Ovary (tissue), 3 donors: ENCODE measurements at regions not wholly inside any gene's neighbourhood (a gene's known extent, or its start where the extent isn't known, plus 50 kb on each side); places are given as distances from the start of the nearest gene placed in this dataset.

Experiments
- CTCF ChIP-seq, 3 donors: fragments of 450-650 bp in 2 of 3; fragments of 200-600 bp in 1 of 3; IDR thresholded peaks; one replicate each; pipeline versions ENCODE4 v1.5.1 to v1.8.0; 2016 to 2022; ENCODE audit warnings: antibody characterized with exemption in 3 of 3, mild to moderate bottlenecking in 1 of 3
- EP300 ChIP-seq: sonication (generic); formaldehyde crosslinking; IDR thresholded peaks from one replicate; pipeline ENCODE4 v1.6.1; 2017; ENCODE audit warnings: antibody characterized with exemption
- POLR2A ChIP-seq: fragments of 450-650 bp; IDR thresholded peaks from one replicate; pipeline ENCODE4 v1.6.1; 2017; ENCODE audit warnings: antibody characterized with exemption, mild to moderate bottlenecking, moderate library complexity
- donor health status: DM: no; HTN: no; CAD: no.

DNA sequence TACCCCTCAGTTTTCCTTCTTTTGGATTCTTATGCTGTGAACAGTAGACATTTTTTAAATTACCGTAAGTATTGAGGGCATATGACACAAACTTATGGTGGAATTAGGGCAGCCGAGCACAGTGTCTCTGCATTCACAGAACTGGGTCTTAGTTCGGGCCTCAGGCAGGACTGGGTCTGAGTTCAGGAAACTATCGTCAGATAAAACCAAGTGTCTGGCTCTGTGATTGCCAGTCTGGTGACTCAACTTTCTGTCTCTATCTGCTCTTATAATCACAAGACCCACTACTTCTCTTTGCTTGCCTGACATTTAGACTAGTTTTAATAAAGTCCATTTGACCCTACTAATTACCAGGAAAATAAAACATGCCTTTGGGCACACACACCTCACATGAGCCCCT is 146.2 kb downstream of the LMLN start:
- TF ChIP-seq CTCF (IDR thresholded peaks at IDR 0.05) (no peak), POLR2A (no peak), EP300 (no peak)
